ENCODE measurements at regions not wholly inside any gene's neighbourhood (a gene's known extent, or its start where the extent isn't known, plus 50 kb on each side); places are given as distances from the start of the nearest gene placed in this dataset.

GRCh38 chr6:3525915-3526314, 69.1 kb upstream of the SLC22A23 start:
- no peak for TF ChIP-seq CTCF (IDR thresholded peaks at IDR 0.05 in 8 of 11, conservative IDR thresholded peaks at IDR 0.05 in 3 of 11)
- no peak for TF ChIP-seq POLR2A (IDR thresholded peaks at IDR 0.05)
- no peak for TF ChIP-seq POLR2AphosphoS5 (IDR thresholded peaks at IDR 0.05)

Data from spleen (tissue), 7 donors.